ENCODE measurements at regions not wholly inside any gene's neighbourhood (a gene's known extent, or its start where the extent isn't known, plus 50 kb on each side); places are given as distances from the start of the nearest gene placed in this dataset.

DNA sequence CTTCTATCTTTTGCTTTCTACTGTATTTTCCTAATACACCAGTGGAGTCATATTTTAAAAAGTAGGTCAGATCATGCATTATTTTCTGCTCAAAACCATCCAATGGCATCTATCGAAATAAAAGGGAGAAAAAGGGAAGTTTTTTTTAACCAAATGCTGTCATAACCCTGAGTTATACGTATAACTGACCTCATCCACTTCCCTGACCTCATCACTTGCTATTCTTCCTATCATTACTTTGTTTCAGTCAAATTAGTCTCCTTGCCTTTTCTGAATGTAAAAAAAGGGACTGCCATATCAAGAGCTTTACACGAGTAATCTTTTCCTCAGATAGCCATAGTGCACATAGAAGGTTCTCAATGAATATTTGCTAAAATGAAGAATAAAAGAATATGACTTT lies 1383.6 kb downstream of the ZPLD1 start:
- no peaks in the 10 kb centered on the region for H3K4me1 Mint-ChIP-seq
- POLR2A ChIA-PET: no interaction called here
- H3K27ac Mint-ChIP-seq: no peak overlapping the region
- no peak overlapping the region for H3K4me3 Mint-ChIP-seq
- CTCF ChIA-PET: no interaction called here
- H3K36me3 Mint-ChIP-seq (ENCODE audit: low read depth): no peaks in the 10 kb centered on the region
- TF ChIP-seq, protein P1, sequence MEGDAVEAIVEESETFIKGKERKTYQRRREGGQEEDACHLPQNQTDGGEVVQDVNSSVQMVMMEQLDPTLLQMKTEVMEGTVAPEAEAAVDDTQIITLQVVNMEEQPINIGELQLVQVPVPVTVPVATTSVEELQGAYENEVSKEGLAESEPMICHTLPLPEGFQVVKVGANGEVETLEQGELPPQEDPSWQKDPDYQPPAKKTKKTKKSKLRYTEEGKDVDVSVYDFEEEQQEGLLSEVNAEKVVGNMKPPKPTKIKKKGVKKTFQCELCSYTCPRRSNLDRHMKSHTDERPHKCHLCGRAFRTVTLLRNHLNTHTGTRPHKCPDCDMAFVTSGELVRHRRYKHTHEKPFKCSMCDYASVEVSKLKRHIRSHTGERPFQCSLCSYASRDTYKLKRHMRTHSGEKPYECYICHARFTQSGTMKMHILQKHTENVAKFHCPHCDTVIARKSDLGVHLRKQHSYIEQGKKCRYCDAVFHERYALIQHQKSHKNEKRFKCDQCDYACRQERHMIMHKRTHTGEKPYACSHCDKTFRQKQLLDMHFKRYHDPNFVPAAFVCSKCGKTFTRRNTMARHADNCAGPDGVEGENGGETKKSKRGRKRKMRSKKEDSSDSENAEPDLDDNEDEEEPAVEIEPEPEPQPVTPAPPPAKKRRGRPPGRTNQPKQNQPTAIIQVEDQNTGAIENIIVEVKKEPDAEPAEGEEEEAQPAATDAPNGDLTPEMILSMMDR (IDR thresholded peaks at IDR 0.05): no peak
- H3K27me3 Mint-ChIP-seq: no peaks in the 10 kb centered on the region
- ATAC-seq (ENCODE audit: low read depth): no peak
- no peaks in the 10 kb centered on the region for H3K9me3 Mint-ChIP-seq
- DNase-seq: no peak
- intact Hi-C loops (cut with micrococcal nuclease): no loop called here

DNA sequence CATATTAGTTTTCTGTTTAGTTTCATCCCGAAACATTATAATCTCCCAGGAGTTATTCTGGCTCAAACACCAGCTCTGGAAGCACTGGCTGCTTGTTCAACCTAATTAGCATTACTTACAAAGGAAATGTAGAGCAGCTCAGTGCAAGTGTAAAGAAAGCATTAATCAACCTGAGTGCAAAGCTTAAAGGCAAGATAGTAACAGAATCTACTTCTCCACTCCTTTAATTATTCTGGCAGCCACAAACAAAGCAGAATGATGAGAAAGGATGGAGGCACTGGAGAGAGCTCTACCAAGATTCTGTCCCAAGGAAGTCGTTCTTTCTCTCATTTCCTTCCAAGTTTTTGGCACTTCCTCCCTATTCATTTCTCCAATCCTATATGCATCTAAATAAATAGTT lies 1384.0 kb downstream of the ZPLD1 start:
- H3K27me3 Mint-ChIP-seq: no peaks in the 10 kb centered on the region

DNA sequence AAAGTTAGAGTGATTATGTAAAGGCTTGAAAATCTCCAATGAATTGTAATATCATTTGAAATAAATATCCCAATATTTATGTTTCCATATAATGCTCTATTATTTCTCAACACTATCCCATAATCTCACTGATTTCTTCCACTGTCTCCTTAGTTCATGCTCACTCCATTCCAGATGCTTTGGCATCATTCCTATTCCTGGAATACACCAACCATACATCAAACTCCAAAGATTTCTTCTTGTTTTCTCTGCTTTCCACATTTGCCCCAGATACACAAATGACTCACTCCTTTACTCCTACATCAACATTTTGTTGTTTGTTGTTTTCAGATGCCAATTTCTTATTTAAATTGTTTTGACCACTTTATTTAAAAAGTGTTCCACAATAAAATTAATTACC lies 1390.8 kb downstream of the ZPLD1 start:
- intact Hi-C loops (cut with micrococcal nuclease): no loop called here
- no peak for DNase-seq
- H3K27ac Mint-ChIP-seq: no peak overlapping the region
- ChIA-PET POLR2A (no interaction called here), CTCF (no interaction called here)
- TF ChIP-seq, protein P1 (IDR thresholded peaks at IDR 0.05): no peak
- peaks cover 4% of the 10 kb centered on the region for H3K9me3 Mint-ChIP-seq
- no peak for ATAC-seq (ENCODE audit: low read depth)
- no peaks in the 10 kb centered on the region for H3K4me1 Mint-ChIP-seq
- H3K36me3 Mint-ChIP-seq (ENCODE audit: low read depth): no peaks in the 10 kb centered on the region
- H3K4me3 Mint-ChIP-seq: no peak overlapping the region
- H3K27me3 Mint-ChIP-seq: no peaks in the 10 kb centered on the region

More for the DNA sequence above, 1384.0 kb downstream of the ZPLD1 start:
- Mint-ChIP-seq H3K4me1 (no peaks in the 10 kb centered on the region), H3K4me3 (no peak overlapping the region), H3K9me3 (no peaks in the 10 kb centered on the region), H3K36me3 (ENCODE audit: low read depth) (no peaks in the 10 kb centered on the region), H3K27ac (no peak overlapping the region)
- intact Hi-C loops (cut with micrococcal nuclease): no loop called here
- TF ChIP-seq, protein P1 (IDR thresholded peaks at IDR 0.05): no peak
- DNase-seq (no peak), ATAC-seq (ENCODE audit: low read depth) (no peak)
- CTCF ChIA-PET: no interaction called here
- POLR2A ChIA-PET: no interaction called here

DNA sequence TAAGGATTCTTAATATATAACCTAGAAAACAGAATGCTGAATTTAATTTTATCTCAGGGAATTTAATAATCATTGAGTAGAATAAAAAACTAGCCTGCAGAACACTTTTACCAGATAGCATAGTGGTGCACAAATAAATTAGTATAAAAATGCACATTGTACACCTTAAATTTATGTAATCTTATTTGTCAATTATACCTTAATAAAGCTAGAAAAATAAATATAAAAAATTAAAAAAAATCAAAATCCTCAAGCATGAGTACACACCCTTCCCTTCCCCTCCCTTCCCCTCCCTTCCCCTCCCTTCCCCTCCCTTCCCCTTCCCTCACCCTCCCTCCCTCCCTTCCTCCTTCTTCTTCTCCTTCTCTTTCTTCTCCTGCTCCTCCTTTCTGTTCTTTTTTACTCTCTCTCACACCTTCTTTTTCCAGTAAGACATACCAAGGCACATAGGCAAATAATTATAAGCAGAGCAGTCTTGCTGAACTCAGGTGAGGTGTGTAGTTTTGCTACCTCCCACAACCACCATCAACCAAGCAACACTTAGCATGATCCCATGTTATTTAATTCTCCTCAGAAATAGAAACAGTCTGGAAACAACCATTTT lies 1395.0 kb downstream of the ZPLD1 start:
- no peak overlapping the region for H3K27ac Mint-ChIP-seq
- intact Hi-C loops (cut with micrococcal nuclease): no loop called here
- no peaks in the 10 kb centered on the region for H3K36me3 Mint-ChIP-seq (ENCODE audit: low read depth)
- H3K4me3 Mint-ChIP-seq: no peak overlapping the region
- no peak for DNase-seq
- no peaks in the 10 kb centered on the region for H3K4me1 Mint-ChIP-seq
- CTCF ChIA-PET: no interaction called here
- peaks cover 4% of the 10 kb centered on the region for H3K9me3 Mint-ChIP-seq
- POLR2A ChIA-PET: no interaction called here
- H3K27me3 Mint-ChIP-seq: no peaks in the 10 kb centered on the region
- ATAC-seq (ENCODE audit: low read depth): no peak
- TF ChIP-seq, protein P1 (IDR thresholded peaks at IDR 0.05): no peak

DNA sequence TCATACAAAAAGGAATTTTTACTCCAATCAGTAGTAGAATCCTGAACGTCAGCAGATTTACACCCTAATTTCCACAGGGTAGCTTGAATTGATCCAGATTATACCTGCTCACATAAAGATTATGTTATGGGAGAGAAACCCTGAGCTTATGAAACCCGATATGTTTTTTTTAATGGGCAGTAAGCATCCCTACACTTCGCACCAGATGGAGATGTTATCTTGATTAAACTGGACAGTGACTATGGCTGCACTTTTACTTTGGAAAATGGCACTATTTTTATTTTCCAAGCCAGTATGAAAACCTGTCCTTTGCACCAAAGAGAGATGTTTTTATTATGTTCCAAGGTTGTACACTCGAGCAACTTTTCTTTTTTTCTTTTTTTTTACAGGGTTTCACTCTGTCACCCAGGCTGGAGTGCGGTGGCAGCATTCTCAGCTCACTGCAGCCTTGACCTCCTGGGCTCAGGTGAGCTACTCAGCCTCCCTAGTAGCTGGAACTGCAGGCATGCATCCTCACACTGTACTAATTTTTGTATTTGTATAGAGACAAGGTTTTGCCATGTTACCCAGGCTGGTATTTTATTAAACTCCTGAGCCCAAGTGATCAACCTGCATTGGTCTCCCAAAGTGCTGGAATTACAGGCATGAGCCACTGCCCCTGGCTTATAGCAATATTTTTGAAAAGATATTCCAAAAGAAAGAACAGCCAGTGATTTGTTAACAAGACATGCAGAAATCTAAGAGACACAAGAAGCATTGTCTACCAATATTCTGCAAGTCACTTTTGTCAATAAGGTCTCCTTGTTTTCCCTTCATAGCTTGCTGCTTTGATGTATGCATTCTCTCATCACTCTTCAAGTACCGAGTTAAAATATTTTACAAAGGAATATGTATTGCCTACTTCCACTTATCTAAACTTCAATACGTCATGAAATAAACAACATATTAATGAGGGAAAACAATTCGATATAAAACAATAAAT lies 1412.6 kb downstream of the ZPLD1 start:
- Mint-ChIP-seq H3K27me3 (no peaks in the 10 kb centered on the region), H3K4me1 (no peaks in the 10 kb centered on the region), H3K27ac (no peak overlapping the region), H3K4me3 (no peak overlapping the region), H3K36me3 (ENCODE audit: low read depth) (no peaks in the 10 kb centered on the region), H3K9me3 (no peaks in the 10 kb centered on the region)
- intact Hi-C loops (cut with micrococcal nuclease): no loop called here
- no peak for ATAC-seq (ENCODE audit: low read depth)
- no peak for DNase-seq
- POLR2A ChIA-PET: no interaction called here
- TF ChIP-seq, protein P1 (IDR thresholded peaks at IDR 0.05): no peak
- CTCF ChIA-PET: no interaction called here
